ENCODE measurements at regions not wholly inside any gene's neighbourhood (a gene's known extent, or its start where the extent isn't known, plus 50 kb on each side); places are given as distances from the start of the nearest gene placed in this dataset.

DNA sequence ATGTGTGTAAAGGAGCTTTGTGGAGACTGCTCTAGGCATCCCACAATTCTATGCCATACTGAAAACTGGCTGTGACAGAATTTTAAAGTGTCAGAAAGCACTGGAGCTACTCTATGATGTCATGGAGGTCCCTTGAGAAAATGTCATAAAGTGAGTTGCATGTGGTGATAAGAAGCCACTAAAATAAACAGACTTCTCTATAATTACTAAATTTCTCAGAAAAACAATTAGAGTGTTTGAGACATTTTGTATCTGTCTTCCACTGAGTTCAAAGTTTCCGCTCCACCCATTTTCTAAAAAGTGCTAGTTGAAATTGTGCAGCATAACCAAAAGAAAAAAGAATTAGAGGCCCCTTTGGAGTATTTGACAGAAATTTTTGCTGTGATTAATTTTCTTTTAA is 603.9 kb downstream of the KCNJ2 start (continued):
- TF ChIP-seq, protein P1, sequence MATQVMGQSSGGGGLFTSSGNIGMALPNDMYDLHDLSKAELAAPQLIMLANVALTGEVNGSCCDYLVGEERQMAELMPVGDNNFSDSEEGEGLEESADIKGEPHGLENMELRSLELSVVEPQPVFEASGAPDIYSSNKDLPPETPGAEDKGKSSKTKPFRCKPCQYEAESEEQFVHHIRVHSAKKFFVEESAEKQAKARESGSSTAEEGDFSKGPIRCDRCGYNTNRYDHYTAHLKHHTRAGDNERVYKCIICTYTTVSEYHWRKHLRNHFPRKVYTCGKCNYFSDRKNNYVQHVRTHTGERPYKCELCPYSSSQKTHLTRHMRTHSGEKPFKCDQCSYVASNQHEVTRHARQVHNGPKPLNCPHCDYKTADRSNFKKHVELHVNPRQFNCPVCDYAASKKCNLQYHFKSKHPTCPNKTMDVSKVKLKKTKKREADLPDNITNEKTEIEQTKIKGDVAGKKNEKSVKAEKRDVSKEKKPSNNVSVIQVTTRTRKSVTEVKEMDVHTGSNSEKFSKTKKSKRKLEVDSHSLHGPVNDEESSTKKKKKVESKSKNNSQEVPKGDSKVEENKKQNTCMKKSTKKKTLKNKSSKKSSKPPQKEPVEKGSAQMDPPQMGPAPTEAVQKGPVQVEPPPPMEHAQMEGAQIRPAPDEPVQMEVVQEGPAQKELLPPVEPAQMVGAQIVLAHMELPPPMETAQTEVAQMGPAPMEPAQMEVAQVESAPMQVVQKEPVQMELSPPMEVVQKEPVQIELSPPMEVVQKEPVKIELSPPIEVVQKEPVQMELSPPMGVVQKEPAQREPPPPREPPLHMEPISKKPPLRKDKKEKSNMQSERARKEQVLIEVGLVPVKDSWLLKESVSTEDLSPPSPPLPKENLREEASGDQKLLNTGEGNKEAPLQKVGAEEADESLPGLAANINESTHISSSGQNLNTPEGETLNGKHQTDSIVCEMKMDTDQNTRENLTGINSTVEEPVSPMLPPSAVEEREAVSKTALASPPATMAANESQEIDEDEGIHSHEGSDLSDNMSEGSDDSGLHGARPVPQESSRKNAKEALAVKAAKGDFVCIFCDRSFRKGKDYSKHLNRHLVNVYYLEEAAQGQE (IDR thresholded peaks at IDR 0.05), result no peak

DNA sequence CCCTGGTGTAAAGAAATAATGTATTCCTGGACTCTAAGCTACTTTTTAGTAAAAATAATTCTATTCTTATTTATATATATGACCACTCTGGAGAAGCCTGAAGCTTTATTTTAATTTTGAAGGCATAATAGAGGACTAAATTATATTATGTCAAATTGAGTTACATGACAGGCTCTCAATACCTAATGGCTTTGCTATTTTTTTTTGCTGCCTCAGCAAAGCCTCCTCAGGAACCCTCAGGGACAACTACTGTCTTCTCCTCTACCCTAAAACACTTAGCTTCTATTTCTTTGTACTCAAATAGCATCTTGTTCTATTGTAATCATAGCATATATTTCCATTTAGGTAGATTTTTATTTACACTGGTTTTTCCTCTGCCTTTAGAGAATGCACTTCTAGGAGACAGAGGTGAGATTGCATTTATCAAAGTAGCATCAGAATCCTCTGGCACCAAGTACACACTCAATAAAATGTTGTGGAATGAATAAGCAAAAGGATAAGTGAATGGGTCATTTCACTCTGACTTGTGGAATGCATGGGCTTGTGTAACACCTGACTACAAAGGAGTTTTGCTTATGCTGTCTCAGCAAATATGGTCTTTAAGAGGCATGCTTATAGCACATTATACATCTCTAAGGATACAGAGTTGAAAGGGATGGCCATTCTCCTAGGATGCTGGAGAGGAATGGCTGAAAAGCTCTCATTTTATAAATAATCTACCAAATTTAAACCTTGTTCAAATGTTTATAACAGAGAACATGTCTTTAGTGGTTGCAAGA is 605.2 kb downstream of the KCNJ2 start:
- H3K27ac ChIP-seq (ENCODE audit: low read depth in 1 of 2, low read length in 2 of 2), result no peak overlapping the region
- H3K27me3 ChIP-seq (ENCODE audit: control insufficient read depth in 4 of 4, insufficient read depth in 4 of 4, low read length in 3 of 4), result no peaks in the 10 kb centered on the region
- H3K4me3 ChIP-seq (ENCODE audit: low read depth in 1 of 3, low read length in 3 of 3), result no peak overlapping the region
- TF ChIP-seq FOXA2 (IDR thresholded peaks at IDR 0.05) (no peak), YY1 (IDR thresholded peaks at IDR 0.05) (no peak), RXRA (IDR thresholded peaks at IDR 0.05) (no peak), RAD21 (IDR thresholded peaks at IDR 0.05) (no peak)
- TF ChIP-seq, protein P2, sequence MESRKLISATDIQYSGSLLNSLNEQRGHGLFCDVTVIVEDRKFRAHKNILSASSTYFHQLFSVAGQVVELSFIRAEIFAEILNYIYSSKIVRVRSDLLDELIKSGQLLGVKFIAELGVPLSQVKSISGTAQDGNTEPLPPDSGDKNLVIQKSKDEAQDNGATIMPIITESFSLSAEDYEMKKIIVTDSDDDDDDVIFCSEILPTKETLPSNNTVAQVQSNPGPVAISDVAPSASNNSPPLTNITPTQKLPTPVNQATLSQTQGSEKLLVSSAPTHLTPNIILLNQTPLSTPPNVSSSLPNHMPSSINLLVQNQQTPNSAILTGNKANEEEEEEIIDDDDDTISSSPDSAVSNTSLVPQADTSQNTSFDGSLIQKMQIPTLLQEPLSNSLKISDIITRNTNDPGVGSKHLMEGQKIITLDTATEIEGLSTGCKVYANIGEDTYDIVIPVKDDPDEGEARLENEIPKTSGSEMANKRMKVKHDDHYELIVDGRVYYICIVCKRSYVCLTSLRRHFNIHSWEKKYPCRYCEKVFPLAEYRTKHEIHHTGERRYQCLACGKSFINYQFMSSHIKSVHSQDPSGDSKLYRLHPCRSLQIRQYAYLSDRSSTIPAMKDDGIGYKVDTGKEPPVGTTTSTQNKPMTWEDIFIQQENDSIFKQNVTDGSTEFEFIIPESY (IDR thresholded peaks at IDR 0.05), result no peak
- TF ChIP-seq, protein P3, sequence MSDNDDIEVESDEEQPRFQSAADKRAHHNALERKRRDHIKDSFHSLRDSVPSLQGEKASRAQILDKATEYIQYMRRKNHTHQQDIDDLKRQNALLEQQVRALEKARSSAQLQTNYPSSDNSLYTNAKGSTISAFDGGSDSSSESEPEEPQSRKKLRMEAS (IDR thresholded peaks at IDR 0.05), result no peak
- TF ChIP-seq, protein P1 (IDR thresholded peaks at IDR 0.05), result no peak
- H3K4me1 ChIP-seq (ENCODE audit: control insufficient read depth in 4 of 4, insufficient read depth in 4 of 4, low read length in 3 of 4), result peaks cover 0 to 4% (median 0%) of the 10 kb centered on the region in 4 donors
- H3K9ac ChIP-seq (ENCODE audit: low read depth in 1 of 2, low read length in 2 of 2), result no peak overlapping the region
- no peaks in the 10 kb centered on the region for H3K36me3 ChIP-seq (ENCODE audit: control insufficient read depth in 4 of 4, insufficient read depth in 3 of 4, low read depth in 1 of 4, low read length in 3 of 4)
- no peaks in the 10 kb centered on the region for H3K9me3 ChIP-seq (ENCODE audit: control insufficient read depth in 4 of 4, low read length in 3 of 4)
- no peak for DNase-seq (ENCODE audit: low spot score)

DNA sequence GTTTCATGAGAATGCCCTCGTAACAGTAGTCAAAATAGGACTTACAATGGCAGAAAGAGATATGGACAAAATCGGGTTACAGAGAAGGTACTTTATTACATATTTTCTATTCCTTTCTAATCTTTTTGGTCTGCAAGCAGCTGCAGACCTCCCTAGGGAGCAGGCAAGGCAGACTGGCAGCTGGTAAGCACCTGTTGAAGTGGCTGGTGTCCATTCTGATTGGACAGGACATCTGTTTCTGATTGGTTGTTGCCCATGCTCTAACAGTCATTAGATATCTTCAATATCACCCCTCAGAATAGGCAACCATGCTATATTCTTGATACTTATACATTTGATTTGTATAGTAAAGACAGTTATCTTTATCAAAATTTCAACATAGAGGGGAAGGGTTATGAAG is 606.3 kb downstream of the KCNJ2 start:
- Histone ChIP-seq H3K4me3 (ENCODE audit: low read depth in 1 of 3, low read length in 3 of 3) (no peak overlapping the region), H3K27me3 (ENCODE audit: control insufficient read depth in 4 of 4, insufficient read depth in 4 of 4, low read length in 3 of 4) (no peaks in the 10 kb centered on the region), H3K9me3 (ENCODE audit: control insufficient read depth in 4 of 4, low read length in 3 of 4) (no peaks in the 10 kb centered on the region), H3K27ac (ENCODE audit: low read depth in 1 of 2, low read length in 2 of 2) (no peak overlapping the region), H3K4me1 (ENCODE audit: control insufficient read depth in 4 of 4, insufficient read depth in 4 of 4, low read length in 3 of 4) (peaks cover 0 to 4% (median 0%) of the 10 kb centered on the region in 4 donors), H3K9ac (ENCODE audit: low read depth in 1 of 2, low read length in 2 of 2) (no peak overlapping the region), H3K36me3 (ENCODE audit: control insufficient read depth in 4 of 4, insufficient read depth in 3 of 4, low read depth in 1 of 4, low read length in 3 of 4) (no peaks in the 10 kb centered on the region)
- WGBS, result 82% methylated on average over 2 of the region's 2 CpGs
- DNase-seq (ENCODE audit: low spot score), result no peak
- TF ChIP-seq TAF1 (conservative IDR thresholded peaks at IDR 0.05) (no peak), YY1 (IDR thresholded peaks at IDR 0.05) (no peak), GABPA (IDR thresholded peaks at IDR 0.05 in 1 of 2, conservative IDR thresholded peaks at IDR 0.05 in 1 of 2) (no peak), HNF4G (IDR thresholded peaks at IDR 0.05) (no peak), FOXA1 (IDR thresholded peaks at IDR 0.05) (no peak), RAD21 (IDR thresholded peaks at IDR 0.05) (no peak), SP1 (IDR thresholded peaks at IDR 0.05) (no peak), JUND (IDR thresholded peaks at IDR 0.05) (no peak)
- TF ChIP-seq, protein P2 (IDR thresholded peaks at IDR 0.05), result no peak
- TF ChIP-seq, protein P3 (IDR thresholded peaks at IDR 0.05), result no peak
- TF ChIP-seq, protein P4, sequence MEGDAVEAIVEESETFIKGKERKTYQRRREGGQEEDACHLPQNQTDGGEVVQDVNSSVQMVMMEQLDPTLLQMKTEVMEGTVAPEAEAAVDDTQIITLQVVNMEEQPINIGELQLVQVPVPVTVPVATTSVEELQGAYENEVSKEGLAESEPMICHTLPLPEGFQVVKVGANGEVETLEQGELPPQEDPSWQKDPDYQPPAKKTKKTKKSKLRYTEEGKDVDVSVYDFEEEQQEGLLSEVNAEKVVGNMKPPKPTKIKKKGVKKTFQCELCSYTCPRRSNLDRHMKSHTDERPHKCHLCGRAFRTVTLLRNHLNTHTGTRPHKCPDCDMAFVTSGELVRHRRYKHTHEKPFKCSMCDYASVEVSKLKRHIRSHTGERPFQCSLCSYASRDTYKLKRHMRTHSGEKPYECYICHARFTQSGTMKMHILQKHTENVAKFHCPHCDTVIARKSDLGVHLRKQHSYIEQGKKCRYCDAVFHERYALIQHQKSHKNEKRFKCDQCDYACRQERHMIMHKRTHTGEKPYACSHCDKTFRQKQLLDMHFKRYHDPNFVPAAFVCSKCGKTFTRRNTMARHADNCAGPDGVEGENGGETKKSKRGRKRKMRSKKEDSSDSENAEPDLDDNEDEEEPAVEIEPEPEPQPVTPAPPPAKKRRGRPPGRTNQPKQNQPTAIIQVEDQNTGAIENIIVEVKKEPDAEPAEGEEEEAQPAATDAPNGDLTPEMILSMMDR (IDR thresholded peaks at IDR 0.05; ENCODE audit: low read depth, low read length, missing input control), result no peak
- TF ChIP-seq, protein P5, sequence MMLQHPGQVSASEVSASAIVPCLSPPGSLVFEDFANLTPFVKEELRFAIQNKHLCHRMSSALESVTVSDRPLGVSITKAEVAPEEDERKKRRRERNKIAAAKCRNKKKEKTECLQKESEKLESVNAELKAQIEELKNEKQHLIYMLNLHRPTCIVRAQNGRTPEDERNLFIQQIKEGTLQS (IDR thresholded peaks at IDR 0.05), result no peak

Measured in liver (tissue), 8 donors.